ENCODE measurements at regions not wholly inside any gene's neighbourhood (a gene's known extent, or its start where the extent isn't known, plus 50 kb on each side); places are given as distances from the start of the nearest gene placed in this dataset.
"Not testable (repeated sequence)": the region's sequence is repeated elsewhere in the genome, so short reads cannot be mapped to it uniquely, and the experiment has no call there.

GRCh38 chr18:65620076-65620696 lies 130.6 kb upstream of the CDH7 start:
- Histone ChIP-seq H3K4me3 (no peak overlapping the region), H3K9me3 (no peaks in the 10 kb centered on the region), H3K36me3 (no peaks in the 10 kb centered on the region), H3K4me1 (no peaks in the 10 kb centered on the region), H3K27me3 (no peaks in the 10 kb centered on the region), H3K27ac (replicated peaks in 1 of 4) (no peak overlapping the region)
- intact Hi-C loops (cut with DNase I), result no loop called here
- WGBS, result 93% methylated on average over 7 of the region's 9 CpGs
- no peak for DNase-seq (ENCODE audit: extremely low spot score)
- no peak for TF ChIP-seq EP300 (IDR thresholded peaks at IDR 0.05)
- no peak for TF ChIP-seq CTCF (IDR thresholded peaks at IDR 0.05)

- no peaks in the 10 kb centered on the region for H3K36me3 ChIP-seq
- H3K4me3 ChIP-seq, result no peak overlapping the region
- no peak for DNase-seq (ENCODE audit: extremely low spot score)
- 55% methylated on average over 3 of the region's 3 CpGs for WGBS
- intact Hi-C loops (cut with DNase I), result no loop called here
- no peak overlapping the region for H3K27ac ChIP-seq (replicated peaks in 1 of 4)
- no peak for TF ChIP-seq EP300 (IDR thresholded peaks at IDR 0.05)
- no peak for TF ChIP-seq CTCF (IDR thresholded peaks at IDR 0.05)
- no peaks in the 10 kb centered on the region for H3K9me3 ChIP-seq
- no peaks in the 10 kb centered on the region for H3K27me3 ChIP-seq
- no peaks in the 10 kb centered on the region for H3K4me1 ChIP-seq
These were observed 139.9 kb upstream of the CDH7 start for GRCh38 chr18:65610939-65611338.

GRCh38 chr18:65608471-65608870 lies 142.3 kb upstream of the CDH7 start:
- Histone ChIP-seq H3K9me3 (no peaks in the 10 kb centered on the region), H3K27me3 (no peaks in the 10 kb centered on the region), H3K36me3 (no peaks in the 10 kb centered on the region), H3K4me3 (no peak overlapping the region), H3K4me1 (no peaks in the 10 kb centered on the region), H3K27ac (replicated peaks in 1 of 4) (no peak overlapping the region)
- DNase-seq (ENCODE audit: extremely low spot score), result no peak
- intact Hi-C loops (cut with DNase I), result no loop called here
- WGBS, result 71% methylated on average over 1 of the region's 1 CpG
- TF ChIP-seq EP300 (IDR thresholded peaks at IDR 0.05) (no peak), POLR2A (IDR thresholded peaks at IDR 0.05; ENCODE audit: low read depth) (no peak), CTCF (IDR thresholded peaks at IDR 0.05) (no peak), POLR2AphosphoS5 (IDR thresholded peaks at IDR 0.05) (no peak)

- Histone ChIP-seq H3K9me3 (no peaks in the 10 kb centered on the region), H3K27ac (replicated peaks in 1 of 4) (no peak overlapping the region), H3K27me3 (no peaks in the 10 kb centered on the region), H3K4me3 (no peak overlapping the region), H3K36me3 (no peaks in the 10 kb centered on the region), H3K4me1 (no peaks in the 10 kb centered on the region)
- no peak for DNase-seq (ENCODE audit: extremely low spot score)
- 94% methylated on average over 3 of the region's 3 CpGs for WGBS
- intact Hi-C loops (cut with DNase I), result no loop called here
- TF ChIP-seq CTCF (IDR thresholded peaks at IDR 0.05), result no peak
- no peak for TF ChIP-seq EP300 (IDR thresholded peaks at IDR 0.05)
- TF ChIP-seq POLR2AphosphoS5 (IDR thresholded peaks at IDR 0.05), result no peak
- TF ChIP-seq POLR2A (IDR thresholded peaks at IDR 0.05; ENCODE audit: low read depth), result no peak
These were observed 143.7 kb upstream of the CDH7 start for GRCh38 chr18:65607161-65607560.

- WGBS, result 75% methylated on average over 3 of the region's 3 CpGs
- intact Hi-C loops (cut with DNase I), result no loop called here
- TF ChIP-seq CTCF (IDR thresholded peaks at IDR 0.05) (no peak), EP300 (IDR thresholded peaks at IDR 0.05) (no peak)
- no peak for DNase-seq (ENCODE audit: extremely low spot score)
- H3K27me3 ChIP-seq, result no peaks in the 10 kb centered on the region
- H3K4me3 ChIP-seq, result no peak overlapping the region
- no peaks in the 10 kb centered on the region for H3K36me3 ChIP-seq
- H3K9me3 ChIP-seq, result no peaks in the 10 kb centered on the region
- H3K27ac ChIP-seq (replicated peaks in 1 of 4), result no peak overlapping the region
- no peaks in the 10 kb centered on the region for H3K4me1 ChIP-seq
These were observed 144.2 kb upstream of the CDH7 start for GRCh38 chr18:65606551-65607130.

GRCh38 chr18:65605352-65605751 lies 145.5 kb upstream of the CDH7 start:
- WGBS, result 99% methylated on average over 24 of the region's 30 CpGs
- DNase-seq (ENCODE audit: extremely low spot score); H3K9me3 ChIP-seq; H3K4me3 ChIP-seq; H3K4me1 ChIP-seq; H3K27ac ChIP-seq (replicated peaks in 1 of 4); H3K27me3 ChIP-seq; intact Hi-C loops (cut with DNase I); H3K36me3 ChIP-seq: not testable (repeated sequence)

Measured in esophagus muscularis mucosa (tissue), 4 donors.